ENCODE measurements at regions not wholly inside any gene's neighbourhood (a gene's known extent, or its start where the extent isn't known, plus 50 kb on each side); places are given as distances from the start of the nearest gene placed in this dataset.

- TF ChIP-seq ZSCAN4 (tag by site-specific recombination; IDR thresholded peaks at IDR 0.05) (no peak), ZBTB17 (tag by site-specific recombination; IDR thresholded peaks at IDR 0.05) (no peak), ZNF707 (tag by site-specific recombination; IDR thresholded peaks at IDR 0.05) (no peak), ZNF561 (tag by site-specific recombination; IDR thresholded peaks at IDR 0.05; ENCODE audit: borderline replicate concordance) (no peak), ZNF324 (tag by site-specific recombination; IDR thresholded peaks at IDR 0.05) (no peak), HOXA7 (CRISPR knock-in tag; IDR thresholded peaks at IDR 0.05; ENCODE audit: borderline replicate concordance) (no peak), ZNF623 (tag by site-specific recombination; IDR thresholded peaks at IDR 0.05) (no peak), SETDB1 (IDR thresholded peaks at IDR 0.05; ENCODE audit: insufficient read length, low read length) (no peak), PRDM4 (tag by site-specific recombination; IDR thresholded peaks at IDR 0.05) (no peak), ZFP37 (tag by site-specific recombination; IDR thresholded peaks at IDR 0.05) (no peak), ZNF501 (tag by site-specific recombination; IDR thresholded peaks at IDR 0.05) (no peak), ZNF354C (tag by site-specific recombination; IDR thresholded peaks at IDR 0.05; ENCODE audit: borderline replicate concordance, low read depth) (no peak), ZNF555 (tag by site-specific recombination; conservative IDR thresholded peaks at IDR 0.05) (no peak), OSR2 (tag by site-specific recombination; IDR thresholded peaks at IDR 0.05) (no peak), ZFP41 (tag by site-specific recombination; IDR thresholded peaks at IDR 0.05; ENCODE audit: borderline replicate concordance) (no peak)
Measured at GRCh38 chr2:176755537-176756135, 457.0 kb upstream of the HNRNPA3 start (continued).

- no peak overlapping the region for H3K27ac ChIP-seq (ENCODE audit: extremely low read depth, low read depth, low read length)
- POLR2A ChIA-PET = interaction anchor here (0.6 kb wide), 1 partner anchor 635 kb away, joined by 5 read pairs; no protein-coding TSS in a partner anchor
- no peaks in the 10 kb centered on the region for H3K9me3 ChIP-seq (ENCODE audit: control insufficient read depth, insufficient read depth, low read depth, low read length)
- CTCF ChIA-PET = interaction anchor here (0.6 to 1.0 kb wide), 3 partner anchors 13 to 197 kb away, joined by 3 read pairs; no protein-coding TSS in a partner anchor
- no peaks in the 10 kb centered on the region for H3K36me3 ChIP-seq (ENCODE audit: control insufficient read depth in 2 of 2, insufficient read depth in 1 of 2, low read length in 2 of 2)
- no peak overlapping the region for H3K4me3 ChIP-seq (ENCODE audit: low read depth, low read length)
- H3K4me1 ChIP-seq (ENCODE audit: control insufficient read depth, insufficient read depth, low read length) = peaks cover 12% of the 10 kb centered on the region; the same call in 1 of the 2 replicates
- TF ChIP-seq ZNF37A (tag by site-specific recombination; IDR thresholded peaks at IDR 0.05) (no peak), ZNF404 (tag by site-specific recombination; IDR thresholded peaks at IDR 0.05) (no peak), PBX3 (CRISPR knock-in tag; IDR thresholded peaks at IDR 0.05) (no peak), SP7 (tag by site-specific recombination; IDR thresholded peaks at IDR 0.05) (peak; percentile 80), OVOL3 (tag by site-specific recombination; IDR thresholded peaks at IDR 0.05) (peak; percentile 76; the same call in 1 of the 2 replicates), ZNF138 (tag by site-specific recombination; IDR thresholded peaks at IDR 0.05; ENCODE audit: borderline replicate concordance) (no peak), ZFP69B (tag by site-specific recombination; IDR thresholded peaks at IDR 0.05) (no peak), ZNF48 (tag by site-specific recombination; IDR thresholded peaks at IDR 0.05) (no peak), ZNF639 (tag by site-specific recombination; IDR thresholded peaks at IDR 0.05) (no peak), ZNF292 (tag by site-specific recombination; IDR thresholded peaks at IDR 0.05; ENCODE audit: borderline replicate concordance, low read depth) (no peak), ZNF423 (tag by site-specific recombination; IDR thresholded peaks at IDR 0.05) (no peak), SCRT1 (tag by site-specific recombination; IDR thresholded peaks at IDR 0.05; ENCODE audit: borderline replicate concordance) (peak; percentile 40), ZFHX2 (tag by site-specific recombination; conservative IDR thresholded peaks at IDR 0.05) (no peak), ZNF785 (tag by site-specific recombination; IDR thresholded peaks at IDR 0.05) (no peak), ZNF623 (tag by site-specific recombination; IDR thresholded peaks at IDR 0.05) (no peak), ZNF830 (tag by site-specific recombination; IDR thresholded peaks at IDR 0.05; ENCODE audit: low read depth) (no peak), FEZF1 (tag by site-specific recombination; IDR thresholded peaks at IDR 0.05) (peak; percentile 90), ZNF580 (tag by site-specific recombination; IDR thresholded peaks at IDR 0.05) (no peak), ZNF664 (tag by site-specific recombination; IDR thresholded peaks at IDR 0.05) (peak; percentile 61)
Measured at GRCh38 chr2:176758426-176758825, 454.2 kb upstream of the HNRNPA3 start.
